Peyer's patch (tissue), 4 donors: ENCODE measurements at regions not wholly inside any gene's neighbourhood (a gene's known extent, or its start where the extent isn't known, plus 50 kb on each side); places are given as distances from the start of the nearest gene placed in this dataset.

Experiments
- POLR2A ChIP-seq, 2 donors: fragments of 450-650 bp; IDR thresholded peaks; one replicate each; pipeline ENCODE4 v1.5.1; 2017; ENCODE audit warnings: antibody characterized with exemption in 2 of 2, mild to moderate bottlenecking in 2 of 2, moderate library complexity in 2 of 2
- TF ChIP-seq, protein P1 (sequence below), 6 experiments: fragments of 450-650 bp in 4 of 6; fragments of 200-600 bp in 2 of 6; sonication (generic) in 1 of 6; IDR thresholded peaks; one replicate each; pipeline ENCODE4 v1.5.1; 2017 to 2019; ENCODE audit warnings: antibody characterized with exemption in 6 of 6, mild to moderate bottlenecking in 3 of 6, moderate library complexity in 1 of 6

DNA sequence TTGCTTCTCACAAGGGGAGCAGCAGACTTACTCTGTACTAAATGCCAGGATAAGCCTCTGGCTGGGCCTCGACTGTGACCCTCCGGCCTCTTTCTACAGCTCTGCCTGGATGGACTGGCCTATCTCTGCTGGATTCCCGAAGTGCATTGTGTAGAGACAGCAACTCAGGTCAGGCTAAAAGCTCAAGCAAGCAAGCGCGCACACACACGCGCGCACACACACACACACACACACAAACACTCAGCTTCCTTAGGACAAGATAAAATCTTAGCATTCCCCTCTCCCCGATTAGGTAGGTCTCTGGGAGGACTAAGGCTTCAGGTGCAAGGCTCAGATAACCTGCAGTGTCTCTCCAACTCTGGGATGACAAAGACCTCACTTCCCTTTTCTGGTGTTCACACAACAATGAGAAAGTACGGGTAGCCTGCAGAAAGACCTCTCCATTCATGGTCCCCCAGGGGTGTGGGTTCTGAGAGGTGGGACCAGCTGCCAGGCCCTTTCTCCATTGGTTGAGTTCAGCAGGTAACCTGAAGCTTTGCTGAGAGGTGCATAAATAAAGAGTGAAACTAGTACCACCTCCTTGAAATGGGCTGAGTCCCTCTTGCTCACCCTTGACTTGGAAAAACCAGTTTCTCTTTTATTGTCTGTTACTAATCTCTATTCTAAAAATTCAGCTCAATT lies 155.1 kb upstream of the CAMK1G start:
- TF ChIP-seq, protein P1, sequence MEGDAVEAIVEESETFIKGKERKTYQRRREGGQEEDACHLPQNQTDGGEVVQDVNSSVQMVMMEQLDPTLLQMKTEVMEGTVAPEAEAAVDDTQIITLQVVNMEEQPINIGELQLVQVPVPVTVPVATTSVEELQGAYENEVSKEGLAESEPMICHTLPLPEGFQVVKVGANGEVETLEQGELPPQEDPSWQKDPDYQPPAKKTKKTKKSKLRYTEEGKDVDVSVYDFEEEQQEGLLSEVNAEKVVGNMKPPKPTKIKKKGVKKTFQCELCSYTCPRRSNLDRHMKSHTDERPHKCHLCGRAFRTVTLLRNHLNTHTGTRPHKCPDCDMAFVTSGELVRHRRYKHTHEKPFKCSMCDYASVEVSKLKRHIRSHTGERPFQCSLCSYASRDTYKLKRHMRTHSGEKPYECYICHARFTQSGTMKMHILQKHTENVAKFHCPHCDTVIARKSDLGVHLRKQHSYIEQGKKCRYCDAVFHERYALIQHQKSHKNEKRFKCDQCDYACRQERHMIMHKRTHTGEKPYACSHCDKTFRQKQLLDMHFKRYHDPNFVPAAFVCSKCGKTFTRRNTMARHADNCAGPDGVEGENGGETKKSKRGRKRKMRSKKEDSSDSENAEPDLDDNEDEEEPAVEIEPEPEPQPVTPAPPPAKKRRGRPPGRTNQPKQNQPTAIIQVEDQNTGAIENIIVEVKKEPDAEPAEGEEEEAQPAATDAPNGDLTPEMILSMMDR (IDR thresholded peaks at IDR 0.05) = no peak
- TF ChIP-seq POLR2A (IDR thresholded peaks at IDR 0.05) = no peak
